Testis (tissue), 2 donors: ENCODE measurements at regions not wholly inside any gene's neighbourhood (a gene's known extent, or its start where the extent isn't known, plus 50 kb on each side); places are given as distances from the start of the nearest gene placed in this dataset.

Experiments
- POLR2A ChIP-seq: fragments of 450-650 bp; IDR thresholded peaks from one replicate; pipeline ENCODE4 v1.6.1; 2017; ENCODE audit warnings: antibody characterized with exemption, mild to moderate bottlenecking, moderate library complexity
- TF ChIP-seq, protein P1 (sequence below), 3 experiments: fragments of 450-650 bp in 2 of 3; fragments of 200-600 bp in 1 of 3; sonication (generic) in 1 of 3; IDR thresholded peaks; one replicate each; pipeline ENCODE4 v1.5.1; 2016 to 2019; ENCODE audit warnings: antibody characterized with exemption in 3 of 3, mild to moderate bottlenecking in 2 of 3, moderate library complexity in 1 of 3

DNA sequence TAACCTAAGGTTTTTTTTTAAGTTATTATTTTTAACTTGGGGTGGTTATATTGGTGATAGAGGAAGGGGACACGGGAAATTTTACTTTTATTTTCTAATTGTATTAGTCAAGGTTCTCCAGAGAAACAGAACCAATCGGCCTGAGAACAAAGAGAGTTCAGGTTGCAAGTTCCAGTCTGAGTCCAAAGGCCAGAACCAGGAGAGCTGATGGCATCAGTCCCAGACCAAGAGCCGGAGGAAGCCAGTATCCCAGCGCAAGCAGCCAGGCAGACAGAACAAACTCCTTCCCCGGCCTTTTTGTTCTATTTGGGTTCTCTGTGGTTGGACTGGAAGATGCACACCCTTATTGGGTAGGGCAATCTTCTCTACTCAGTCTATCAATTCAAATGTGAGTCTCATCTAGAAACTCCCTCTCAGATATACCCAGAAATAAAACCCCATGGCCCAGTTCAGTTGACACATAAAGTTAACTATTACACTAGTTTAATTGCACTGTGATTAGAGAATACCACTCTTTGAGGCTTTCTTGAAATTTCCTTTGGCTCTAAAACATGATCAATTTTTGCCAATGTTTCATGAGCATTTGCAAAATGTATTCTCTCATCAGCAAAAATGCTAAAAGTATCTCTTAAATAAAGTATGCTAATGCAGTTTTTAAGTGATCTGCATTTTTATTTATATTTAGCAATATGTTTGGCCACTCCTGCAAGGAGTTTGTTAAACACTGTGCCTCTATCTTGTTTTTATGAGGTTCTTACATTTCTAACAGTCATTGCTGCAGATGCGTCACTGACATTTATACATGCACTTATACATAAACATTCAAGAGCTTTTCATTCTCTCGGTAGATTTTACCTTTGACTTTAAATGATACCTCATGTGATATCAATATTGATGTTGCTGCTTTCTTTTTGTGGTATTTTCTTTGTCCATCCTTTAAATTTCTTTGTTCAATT lies 103.2 kb upstream of the SSTR4 start:
- TF ChIP-seq, protein P1, sequence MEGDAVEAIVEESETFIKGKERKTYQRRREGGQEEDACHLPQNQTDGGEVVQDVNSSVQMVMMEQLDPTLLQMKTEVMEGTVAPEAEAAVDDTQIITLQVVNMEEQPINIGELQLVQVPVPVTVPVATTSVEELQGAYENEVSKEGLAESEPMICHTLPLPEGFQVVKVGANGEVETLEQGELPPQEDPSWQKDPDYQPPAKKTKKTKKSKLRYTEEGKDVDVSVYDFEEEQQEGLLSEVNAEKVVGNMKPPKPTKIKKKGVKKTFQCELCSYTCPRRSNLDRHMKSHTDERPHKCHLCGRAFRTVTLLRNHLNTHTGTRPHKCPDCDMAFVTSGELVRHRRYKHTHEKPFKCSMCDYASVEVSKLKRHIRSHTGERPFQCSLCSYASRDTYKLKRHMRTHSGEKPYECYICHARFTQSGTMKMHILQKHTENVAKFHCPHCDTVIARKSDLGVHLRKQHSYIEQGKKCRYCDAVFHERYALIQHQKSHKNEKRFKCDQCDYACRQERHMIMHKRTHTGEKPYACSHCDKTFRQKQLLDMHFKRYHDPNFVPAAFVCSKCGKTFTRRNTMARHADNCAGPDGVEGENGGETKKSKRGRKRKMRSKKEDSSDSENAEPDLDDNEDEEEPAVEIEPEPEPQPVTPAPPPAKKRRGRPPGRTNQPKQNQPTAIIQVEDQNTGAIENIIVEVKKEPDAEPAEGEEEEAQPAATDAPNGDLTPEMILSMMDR (IDR thresholded peaks at IDR 0.05): no peak
- no peak for TF ChIP-seq POLR2A
